ENCODE measurements at regions not wholly inside any gene's neighbourhood (a gene's known extent, or its start where the extent isn't known, plus 50 kb on each side); places are given as distances from the start of the nearest gene placed in this dataset.

DNA sequence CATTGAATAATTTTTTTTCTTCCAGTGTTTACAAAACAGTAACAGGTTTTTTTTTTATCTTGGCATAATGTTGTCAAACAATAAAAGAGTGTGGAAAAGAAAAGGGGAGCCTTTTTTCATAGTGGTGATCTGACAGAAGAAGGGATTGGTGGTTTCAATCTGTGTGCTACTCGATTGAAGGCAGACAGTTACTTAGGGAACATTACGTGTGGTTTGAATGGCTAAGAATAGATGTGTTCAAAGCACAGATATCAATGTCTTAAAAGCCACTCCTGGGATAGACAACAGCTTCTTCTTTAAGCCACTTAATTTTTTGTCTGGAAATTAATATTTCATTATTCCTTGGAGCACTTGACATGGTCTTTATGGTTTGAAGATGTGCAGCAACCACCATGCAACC, 558.6 kb upstream of the ADGRL2 start:
- no peak for DNase-seq

DNA sequence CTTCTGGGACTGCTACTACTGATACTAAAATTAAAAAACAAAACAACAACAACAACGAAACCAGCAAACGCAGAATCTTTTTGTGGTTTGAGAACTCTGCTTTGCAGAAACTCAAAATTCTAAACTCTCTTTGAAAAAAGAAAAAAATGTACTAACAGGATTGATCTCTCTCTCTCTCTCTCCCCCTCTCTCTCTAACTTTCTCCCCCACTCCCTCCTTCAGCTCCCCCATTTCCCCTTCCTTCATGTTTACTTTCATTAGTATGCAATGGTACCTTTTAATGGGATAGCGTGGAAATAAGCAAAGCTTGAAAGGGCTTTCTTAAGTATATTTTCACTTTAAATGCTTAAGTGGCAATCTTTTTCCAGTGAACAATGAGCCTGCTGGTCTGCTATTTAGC, 562.6 kb upstream of the ADGRL2 start:
- DNase-seq = no peak

- DNase-seq = no peak
Observed at GRCh38 chr1:81237473-81238089, 563.2 kb upstream of the ADGRL2 start.

GRCh38 chr1:81234237-81234636, 566.5 kb upstream of the ADGRL2 start:
- DNase-seq = no peak

DNA sequence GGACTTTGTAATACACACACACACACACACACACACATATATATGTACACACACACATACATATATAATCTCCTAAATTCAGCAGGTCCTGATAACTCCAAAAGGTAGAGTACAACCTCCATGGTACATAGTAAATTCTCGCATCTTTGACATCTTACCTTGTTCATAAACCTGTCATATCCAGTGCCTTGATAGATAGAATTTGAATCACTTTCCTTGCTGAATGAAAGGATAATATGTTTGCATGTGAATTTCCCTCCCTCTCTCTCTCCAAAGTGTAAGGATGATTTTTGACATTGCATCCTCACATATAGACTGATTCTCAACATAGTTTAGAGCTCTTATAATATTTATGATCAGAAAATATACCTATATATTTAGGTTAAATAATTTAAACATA, 567.1 kb upstream of the ADGRL2 start:
- no peak for DNase-seq

GRCh38 chr1:81232420-81232819, 568.3 kb upstream of the ADGRL2 start:
- no peak for DNase-seq

GRCh38 chr1:81231729-81232038, 569.0 kb upstream of the ADGRL2 start:
- no peak for DNase-seq

DNA sequence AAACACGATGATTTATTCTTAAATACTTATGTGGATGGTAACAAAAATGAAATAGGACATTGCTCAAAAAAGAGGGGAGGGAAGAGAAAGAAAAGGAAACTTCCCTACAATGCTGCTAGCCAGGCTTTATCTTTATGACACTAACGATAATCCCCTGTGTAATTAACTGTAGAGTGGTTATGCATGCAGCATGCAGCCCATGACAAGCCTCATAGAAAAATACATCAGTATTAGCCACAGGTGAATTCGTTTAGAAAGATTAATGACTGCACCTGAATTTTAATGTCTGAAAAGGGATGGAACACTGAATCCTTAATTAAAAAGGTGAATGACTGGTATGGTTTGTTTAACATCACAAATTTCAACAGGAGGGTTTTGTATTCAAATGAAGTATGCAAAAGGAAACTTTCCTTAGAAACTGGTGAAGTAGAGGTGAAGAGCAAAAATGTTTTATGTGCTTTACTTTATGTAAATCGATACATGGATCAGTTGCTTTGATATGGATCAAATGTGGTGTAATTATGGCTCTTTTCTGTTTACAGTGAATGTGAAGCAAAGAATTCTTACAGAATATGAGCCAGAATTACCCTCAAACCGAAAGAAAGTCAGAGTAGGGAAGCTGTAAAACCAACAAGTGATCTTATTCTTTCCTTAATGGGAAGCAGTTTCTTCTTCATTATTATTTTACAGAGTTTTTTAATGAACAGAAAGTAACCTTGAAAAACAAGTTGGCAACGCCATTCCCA, 569.6 kb upstream of the ADGRL2 start:
- DNase-seq = no peak

DNA sequence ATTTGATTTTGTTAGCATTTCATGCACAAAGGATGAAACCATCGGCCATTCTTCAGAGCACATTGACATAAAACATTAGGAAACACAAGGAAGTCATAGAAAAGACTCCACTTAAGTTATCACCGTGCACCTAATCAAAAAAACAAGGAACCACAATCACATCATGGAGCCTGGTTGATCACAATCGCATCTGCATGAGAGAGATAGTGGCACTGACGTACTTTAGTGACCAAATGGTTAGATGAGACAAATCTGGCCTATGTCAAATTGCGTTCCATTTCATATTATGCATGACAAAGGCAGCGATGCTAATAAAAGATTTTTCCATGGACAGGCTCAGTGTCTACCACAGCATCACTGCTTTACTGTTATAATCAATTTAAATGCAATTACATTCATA, 571.8 kb upstream of the ADGRL2 start:
- no peak for DNase-seq

GRCh38 chr1:81226603-81226928, 574.2 kb upstream of the ADGRL2 start:
- no peak for DNase-seq

DNA sequence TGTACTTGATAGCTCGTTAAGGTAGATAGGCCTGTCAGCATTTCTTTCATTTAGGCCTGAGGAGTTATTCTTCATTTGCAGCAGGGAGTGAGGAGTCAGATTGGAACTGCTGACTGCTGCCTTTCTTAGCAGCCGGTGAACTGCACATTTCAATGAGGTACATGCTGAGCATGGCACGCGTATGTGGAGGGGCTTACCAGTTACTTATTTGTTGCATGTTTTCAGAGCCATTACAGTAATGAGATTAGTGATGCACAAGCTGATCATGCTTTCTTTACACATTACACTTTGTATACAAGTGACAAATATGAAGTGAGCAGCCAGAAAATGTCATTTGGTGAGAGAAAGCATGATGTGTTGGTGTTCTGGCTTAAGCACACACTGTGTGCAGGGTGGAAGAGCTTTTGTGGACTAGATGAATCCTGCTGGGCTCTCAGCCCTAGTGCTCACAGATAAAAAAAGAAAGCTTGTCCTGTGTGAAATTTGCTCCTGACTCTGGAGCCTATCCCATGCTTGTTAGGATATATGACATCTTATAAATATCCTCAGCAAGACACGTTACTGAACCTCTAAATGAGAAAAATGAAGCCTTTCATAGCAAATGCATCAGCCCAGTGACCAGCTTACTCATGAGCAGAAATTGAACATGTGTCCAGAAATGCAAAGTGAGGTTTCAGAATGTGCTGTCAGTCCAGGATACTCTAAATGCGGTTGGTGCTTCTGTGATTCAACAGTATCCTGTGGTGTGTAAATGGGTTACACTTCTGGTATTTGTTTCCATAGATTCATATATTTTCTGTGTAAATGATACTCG, 574.7 kb upstream of the ADGRL2 start:
- DNase-seq = no peak

- DNase-seq = no peak
Observed at GRCh38 chr1:81224222-81224621, 576.5 kb upstream of the ADGRL2 start.

- DNase-seq = no peak
Observed at GRCh38 chr1:81221564-81221963, 579.2 kb upstream of the ADGRL2 start.

DNA sequence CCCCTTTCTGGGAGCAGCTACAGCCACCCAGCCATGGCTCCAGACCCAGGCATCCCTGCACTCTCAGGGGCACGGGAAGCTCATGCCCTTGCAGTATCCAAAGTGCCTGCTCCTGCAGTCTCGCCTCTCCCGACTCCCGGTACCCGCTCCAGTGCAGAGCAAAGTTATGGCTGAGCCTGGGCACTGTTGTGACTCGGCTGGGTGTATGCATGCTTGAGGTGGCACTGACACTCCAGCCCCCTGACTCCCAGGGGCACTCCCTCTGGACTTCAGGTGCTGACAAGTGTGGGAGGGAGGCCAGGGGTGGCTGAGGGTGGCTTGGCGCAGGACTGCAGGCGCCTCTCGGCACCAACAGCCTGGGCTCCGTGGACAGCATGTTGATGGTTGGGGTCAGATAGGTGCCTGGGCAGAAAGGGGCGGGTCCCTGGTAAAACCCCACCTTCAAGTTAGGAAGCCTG, 580.1 kb upstream of the ADGRL2 start:
- no peak for DNase-seq

GRCh38 chr1:81217058-81217457, 583.7 kb upstream of the ADGRL2 start:
- DNase-seq = no peak

- DNase-seq = no peak
Observed at GRCh38 chr1:81213279-81213678, 587.5 kb upstream of the ADGRL2 start.

DNA sequence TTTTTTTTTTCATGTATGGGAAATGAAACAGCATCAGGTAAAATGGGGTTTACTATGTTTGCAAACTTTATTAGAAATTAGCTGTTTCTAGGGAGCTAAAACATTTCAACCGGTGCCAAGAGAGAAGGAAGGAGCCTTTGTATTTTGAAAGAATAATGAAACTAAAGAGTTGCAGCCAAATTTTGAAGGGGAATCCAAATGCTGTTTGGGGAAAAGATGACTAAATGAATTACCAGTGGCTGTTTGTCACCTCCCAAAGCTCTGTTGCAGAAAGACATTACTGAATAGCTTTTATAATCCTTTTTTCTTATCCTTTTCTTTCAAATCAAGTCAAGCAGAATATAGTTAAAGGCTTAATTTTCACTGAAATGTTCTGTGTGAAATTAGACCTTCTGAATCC, 591.3 kb upstream of the ADGRL2 start:
- DNase-seq = no peak

- no peak for DNase-seq
Observed at GRCh38 chr1:81208441-81208840, 592.3 kb upstream of the ADGRL2 start.

GRCh38 chr1:81205956-81206355, 594.8 kb upstream of the ADGRL2 start:
- DNase-seq = no peak

DNA sequence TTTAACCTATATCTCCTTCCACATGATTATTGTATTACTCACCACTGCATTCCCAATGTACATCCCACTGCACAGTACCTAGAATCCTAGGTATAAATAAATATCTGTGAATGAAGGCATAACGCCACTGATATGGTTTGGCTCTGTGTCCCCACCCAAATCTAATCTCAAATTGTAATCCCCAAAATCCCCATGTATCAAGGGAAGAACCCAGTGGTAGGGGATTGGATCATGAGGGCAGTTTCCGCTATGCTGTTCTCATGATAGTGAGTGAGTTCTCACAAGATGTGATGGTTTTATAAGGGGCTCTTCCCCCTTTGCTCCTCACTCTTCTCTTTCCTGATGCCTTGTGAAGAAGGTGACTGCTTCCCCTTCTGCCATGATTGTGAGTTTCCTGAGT, 599.0 kb upstream of the ADGRL2 start:
- DNase-seq = no peak

DNA sequence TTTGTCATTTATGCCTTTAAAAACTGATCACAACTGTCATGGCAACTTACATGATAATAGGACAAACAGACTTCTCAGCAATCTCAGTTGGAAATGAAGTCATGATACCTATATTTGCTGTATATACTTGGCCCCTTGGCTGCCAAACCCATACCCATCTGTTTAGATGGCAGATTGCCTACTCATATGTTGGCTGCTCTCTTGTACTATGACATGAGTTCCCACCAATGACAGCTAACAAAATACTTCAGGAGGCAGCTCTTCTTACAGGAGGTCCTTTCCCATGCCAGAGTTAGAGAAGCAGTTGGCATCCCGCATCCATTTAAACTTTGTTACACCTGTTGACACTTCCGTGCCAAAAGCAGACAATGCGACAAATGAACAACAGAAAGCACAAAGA, 603.1 kb upstream of the ADGRL2 start:
- peak; percentile 0 for DNase-seq

GRCh38 chr1:81192647-81193642, 607.8 kb upstream of the ADGRL2 start:
- no peak for DNase-seq

DNA sequence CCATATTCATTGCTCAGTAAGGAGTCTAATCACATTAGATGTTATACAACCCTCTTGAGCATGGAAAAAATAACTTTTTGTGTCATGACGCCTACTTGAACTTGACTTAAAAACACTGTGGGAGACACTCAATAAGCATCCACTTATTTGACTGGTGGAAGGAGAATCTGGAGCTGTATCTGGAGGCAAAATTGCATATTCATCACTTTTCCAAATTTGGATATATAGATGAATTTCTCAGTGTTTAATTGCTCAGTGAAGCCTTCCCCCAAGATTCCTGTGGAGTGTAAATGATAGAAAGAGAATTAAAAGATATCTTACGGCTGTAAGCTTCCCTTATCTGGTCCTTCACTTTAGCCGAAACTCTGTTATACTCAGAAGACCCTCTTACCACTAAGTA, 610.7 kb upstream of the ADGRL2 start:
- DNase-seq = no peak
